Fibroblast of mammary gland (primary cell): ENCODE measurements at regions not wholly inside any gene's neighbourhood (a gene's known extent, or its start where the extent isn't known, plus 50 kb on each side); places are given as distances from the start of the nearest gene placed in this dataset.
A peak's percentile ranks its signal among the peaks of the same experiment; 100 is the strongest.

ENCODE experiments used
- DNase-seq: peaks from one replicate; pipeline ENCODE4 v3.0.0-alpha.2; 2010; ENCODE audit warnings: low read depth
- H3K4me3 ChIP-seq: 2 replicates; pipeline ENCODE4 v1.5.1; 2011; ENCODE audit warnings: low read depth, mild to moderate bottlenecking, low read length, moderate library complexity; ENCODE audit not compliant: control insufficient read depth
- CTCF ChIP-seq: conservative IDR thresholded peaks from 2 replicates; pipeline ENCODE4 v1.5.1; 2011; ENCODE audit warnings: low read depth, low read length, inconsistent platforms; ENCODE audit not compliant: control insufficient read depth, insufficient read depth

- peak; percentile 4 for DNase-seq
- H3K4me3 ChIP-seq: no peak overlapping the region
- no peak for TF ChIP-seq CTCF
Observed at GRCh38 chr2:38466876-38467767, 90.0 kb upstream of the ATL2 start.

- TF ChIP-seq CTCF: no peak
- DNase-seq: no peak
- no peak overlapping the region for H3K4me3 ChIP-seq
Observed at GRCh38 chr2:38466409-38466808, 89.3 kb upstream of the ATL2 start.

GRCh38 chr2:38465789-38466127 lies 88.7 kb upstream of the ATL2 start:
- H3K4me3 ChIP-seq: no peak overlapping the region
- peak; percentile 46 for TF ChIP-seq CTCF
- DNase-seq: peak; percentile 29

- no peak for DNase-seq
- no peak for TF ChIP-seq CTCF
- H3K4me3 ChIP-seq: no peak overlapping the region
Observed at GRCh38 chr2:38464971-38465788, 88.1 kb upstream of the ATL2 start.

GRCh38 chr2:38463752-38464151 lies 86.7 kb upstream of the ATL2 start:
- TF ChIP-seq CTCF: no peak
- DNase-seq: no peak
- H3K4me3 ChIP-seq: no peak overlapping the region

- TF ChIP-seq CTCF: no peak
- peak; percentile 93 for DNase-seq
- H3K4me3 ChIP-seq: no peak overlapping the region
Observed at GRCh38 chr2:38462121-38462661, 85.1 kb upstream of the ATL2 start.
